ENCODE measurements at regions not wholly inside any gene's neighbourhood (a gene's known extent, or its start where the extent isn't known, plus 50 kb on each side); places are given as distances from the start of the nearest gene placed in this dataset.

GRCh38 chr4:138298866-138299265 is 56.7 kb upstream of the SLC7A11 start:
- TF ChIP-seq YY1 (IDR thresholded peaks at IDR 0.05; ENCODE audit: low read depth) (no peak), RAD21 (IDR thresholded peaks at IDR 0.05; ENCODE audit: low read depth) (no peak), TAF1 (IDR thresholded peaks at IDR 0.05; ENCODE audit: low read depth) (no peak), NFIC (IDR thresholded peaks at IDR 0.05) (no peak), FOXM1 (IDR thresholded peaks at IDR 0.05; ENCODE audit: borderline replicate concordance, low read depth) (no peak), USF1 (IDR thresholded peaks at IDR 0.05) (no peak), EGR1 (IDR thresholded peaks at IDR 0.05) (no peak), REST (IDR thresholded peaks at IDR 0.05; ENCODE audit: low read depth) (no peak), EP300 (IDR thresholded peaks at IDR 0.05; ENCODE audit: borderline replicate concordance) (no peak), TCF12 (IDR thresholded peaks at IDR 0.05; ENCODE audit: low read depth) (no peak), CEBPB (IDR thresholded peaks at IDR 0.05) (no peak)

- no peak for TF ChIP-seq EGR1 (IDR thresholded peaks at IDR 0.05)
- no peak for TF ChIP-seq CEBPB (IDR thresholded peaks at IDR 0.05)
Observed at GRCh38 chr4:138298431-138298830, 56.3 kb upstream of the SLC7A11 start.

GRCh38 chr4:138297743-138298405 is 55.7 kb upstream of the SLC7A11 start:
- no peak for TF ChIP-seq EGR1 (IDR thresholded peaks at IDR 0.05)
- TF ChIP-seq YY1 (IDR thresholded peaks at IDR 0.05; ENCODE audit: low read depth) = no peak
- no peak for TF ChIP-seq USF1 (IDR thresholded peaks at IDR 0.05)
- no peak for TF ChIP-seq RAD21 (IDR thresholded peaks at IDR 0.05; ENCODE audit: low read depth)
- TF ChIP-seq REST (IDR thresholded peaks at IDR 0.05; ENCODE audit: low read depth) = no peak
- TF ChIP-seq TEAD4 (IDR thresholded peaks at IDR 0.05) = no peak
- TF ChIP-seq TAF1 (IDR thresholded peaks at IDR 0.05; ENCODE audit: low read depth) = no peak
- no peak for TF ChIP-seq FOXM1 (IDR thresholded peaks at IDR 0.05; ENCODE audit: borderline replicate concordance, low read depth)
- no peak for TF ChIP-seq CREB1 (IDR thresholded peaks at IDR 0.05; ENCODE audit: low read depth)
- TF ChIP-seq CEBPB (IDR thresholded peaks at IDR 0.05) = no peak
- no peak for TF ChIP-seq ZBTB7A (IDR thresholded peaks at IDR 0.05; ENCODE audit: low read depth)
- no peak for TF ChIP-seq MAX (IDR thresholded peaks at IDR 0.05)
- TF ChIP-seq EP300 (IDR thresholded peaks at IDR 0.05; ENCODE audit: borderline replicate concordance) = no peak
- no peak for TF ChIP-seq NFIC (IDR thresholded peaks at IDR 0.05)

- TF ChIP-seq ZBTB7A (IDR thresholded peaks at IDR 0.05; ENCODE audit: low read depth) (no peak), CEBPB (IDR thresholded peaks at IDR 0.05) (no peak), TEAD4 (IDR thresholded peaks at IDR 0.05) (no peak), MAX (IDR thresholded peaks at IDR 0.05) (no peak), EGR1 (IDR thresholded peaks at IDR 0.05) (no peak), REST (IDR thresholded peaks at IDR 0.05; ENCODE audit: low read depth) (no peak), TCF12 (IDR thresholded peaks at IDR 0.05; ENCODE audit: low read depth) (no peak), TAF1 (IDR thresholded peaks at IDR 0.05; ENCODE audit: low read depth) (no peak), YY1 (IDR thresholded peaks at IDR 0.05; ENCODE audit: low read depth) (no peak), RAD21 (IDR thresholded peaks at IDR 0.05; ENCODE audit: low read depth) (no peak), USF1 (IDR thresholded peaks at IDR 0.05) (no peak), FOXM1 (IDR thresholded peaks at IDR 0.05; ENCODE audit: borderline replicate concordance, low read depth) (no peak), NFIC (IDR thresholded peaks at IDR 0.05) (no peak), EP300 (IDR thresholded peaks at IDR 0.05; ENCODE audit: borderline replicate concordance) (no peak), CREB1 (IDR thresholded peaks at IDR 0.05; ENCODE audit: low read depth) (no peak)
Observed at GRCh38 chr4:138292321-138292720, 50.2 kb upstream of the SLC7A11 start.

Data from Ishikawa (cell line).